ENCODE measurements at regions not wholly inside any gene's neighbourhood (a gene's known extent, or its start where the extent isn't known, plus 50 kb on each side); places are given as distances from the start of the nearest gene placed in this dataset.

DNA sequence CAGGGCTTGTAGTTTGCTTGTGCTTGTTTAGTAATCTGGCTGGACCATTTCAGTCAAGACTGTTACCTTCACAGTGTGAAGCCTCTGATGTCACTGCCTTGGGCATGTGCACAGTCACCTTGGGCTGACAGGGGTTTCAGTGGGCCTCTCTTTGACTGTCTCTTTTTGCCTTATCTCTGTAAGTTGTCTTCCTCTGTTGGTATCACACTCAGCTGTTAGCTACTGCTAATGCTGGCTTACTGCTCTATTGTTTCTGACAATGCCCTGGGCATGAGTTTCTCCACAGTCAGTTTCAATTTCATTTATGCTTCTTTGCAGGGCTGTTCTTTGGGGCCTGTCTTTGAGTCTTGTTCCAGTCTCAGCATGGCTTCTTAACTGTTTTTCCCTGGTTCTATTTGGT is 201.9 kb upstream of the SHH start:
- no peak overlapping the region for H3K27ac ChIP-seq (ENCODE audit: extremely low read length, insufficient read depth, low read length)
- no peak for FAIRE-seq
- H3K4me1 ChIP-seq (ENCODE audit: insufficient read depth, low read length) = no peaks in the 10 kb centered on the region
- no TSS peak for BruUV-seq (replicated peaks)
- H3K9me3 ChIP-seq (ENCODE audit: low read length) = no peaks in the 10 kb centered on the region; the same call in 1 of the 2 replicates
- no peak overlapping the region for H3K4me3 ChIP-seq (replicated peaks in 1 of 3; ENCODE audit: insufficient read depth in 1 of 3, low read depth in 2 of 3, low read length in 3 of 3)
- H3K36me3 ChIP-seq (replicated peaks in 1 of 2; ENCODE audit: control insufficient read depth in 1 of 2, insufficient read depth in 2 of 2, low read length in 2 of 2) = no peaks in the 10 kb centered on the region
- H2AFZ ChIP-seq (ENCODE audit: low read length) = no peak overlapping the region
- CTCF ChIA-PET (ENCODE audit: low intra/inter-chr PET ratio, low total read pairs) = no interaction called here
- DNase-seq (ENCODE audit: low spot score) = no peak
- no peaks in the 10 kb centered on the region for H3K79me2 ChIP-seq (ENCODE audit: insufficient read depth, low read length)
- no peaks in the 10 kb centered on the region for H4K20me1 ChIP-seq (ENCODE audit: insufficient read depth, low read length)
- H3K27me3 ChIP-seq (ENCODE audit: control insufficient read depth in 1 of 2, insufficient read depth in 2 of 2, low read length in 2 of 2) = peaks cover 2 to 37% of the 10 kb centered on the region in 2 experiments; a peak in 3 of 5 replicates
- intact Hi-C loops (cut with micrococcal nuclease; ENCODE audit: unreplicated experiment) = no loop called here
- POLR2A ChIA-PET = no interaction called here
- no peak for ATAC-seq
- H3K4me2 ChIP-seq (ENCODE audit: low read depth, low read length) = no peak overlapping the region
- in situ Hi-C loops (cut with HindIII; ENCODE audit: extremely low pct_ligation_motif_present, low pct_unique_long_range_greater_than_20kb) = no loop called here
- H3K9ac ChIP-seq (ENCODE audit: insufficient read depth, low read depth, low read length) = no peak overlapping the region
- TF ChIP-seq ZNF614 (CRISPR knock-in tag; IDR thresholded peaks at IDR 0.05; ENCODE audit: borderline replicate concordance) (no peak), AFF4 (CRISPR knock-in tag; IDR thresholded peaks at IDR 0.05) (no peak), SOX6 (IDR thresholded peaks at IDR 0.05) (no peak), SOX6 (CRISPR knock-in tag; IDR thresholded peaks at IDR 0.05) (no peak), ZFP82 (CRISPR knock-in tag; IDR thresholded peaks at IDR 0.05; ENCODE audit: borderline replicate concordance) (no peak), ZNF549 (CRISPR knock-in tag; IDR thresholded peaks at IDR 0.05) (no peak), ZNF264 (CRISPR knock-in tag; IDR thresholded peaks at IDR 0.05) (no peak), ZSCAN30 (CRISPR knock-in tag; IDR thresholded peaks at IDR 0.05) (no peak), MYPOP (CRISPR knock-in tag; IDR thresholded peaks at IDR 0.05) (no peak), FOXC1 (CRISPR knock-in tag; IDR thresholded peaks at IDR 0.05; ENCODE audit: borderline replicate concordance) (no peak)
- TF ChIP-seq, protein P1, sequence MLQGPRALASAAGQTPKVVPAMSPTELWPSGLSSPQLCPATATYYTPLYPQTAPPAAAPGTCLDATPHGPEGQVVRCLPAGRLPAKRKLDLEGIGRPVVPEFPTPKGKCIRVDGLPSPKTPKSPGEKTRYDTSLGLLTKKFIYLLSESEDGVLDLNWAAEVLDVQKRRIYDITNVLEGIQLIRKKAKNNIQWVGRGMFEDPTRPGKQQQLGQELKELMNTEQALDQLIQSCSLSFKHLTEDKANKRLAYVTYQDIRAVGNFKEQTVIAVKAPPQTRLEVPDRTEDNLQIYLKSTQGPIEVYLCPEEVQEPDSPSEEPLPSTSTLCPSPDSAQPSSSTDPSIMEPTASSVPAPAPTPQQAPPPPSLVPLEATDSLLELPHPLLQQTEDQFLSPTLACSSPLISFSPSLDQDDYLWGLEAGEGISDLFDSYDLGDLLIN (CRISPR knock-in tag; IDR thresholded peaks at IDR 0.05; ENCODE audit: borderline replicate concordance) = no peak
- TF ChIP-seq, protein P2, sequence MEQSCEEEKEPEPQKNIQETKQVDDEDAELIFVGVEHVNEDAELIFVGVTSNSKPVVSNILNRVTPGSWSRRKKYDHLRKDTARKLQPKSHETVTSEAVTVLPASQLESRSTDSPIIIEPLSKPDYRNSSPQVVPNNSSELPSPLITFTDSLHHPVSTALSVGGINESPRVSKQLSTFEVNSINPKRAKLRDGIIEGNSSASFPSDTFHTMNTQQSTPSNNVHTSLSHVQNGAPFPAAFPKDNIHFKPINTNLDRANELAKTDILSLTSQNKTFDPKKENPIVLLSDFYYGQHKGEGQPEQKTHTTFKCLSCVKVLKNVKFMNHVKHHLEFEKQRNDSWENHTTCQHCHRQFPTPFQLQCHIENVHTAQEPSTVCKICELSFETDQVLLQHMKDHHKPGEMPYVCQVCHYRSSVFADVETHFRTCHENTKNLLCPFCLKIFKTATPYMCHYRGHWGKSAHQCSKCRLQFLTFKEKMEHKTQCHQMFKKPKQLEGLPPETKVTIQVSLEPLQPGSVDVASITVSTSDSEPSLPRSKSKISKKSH (CRISPR knock-in tag; IDR thresholded peaks at IDR 0.05; ENCODE audit: borderline replicate concordance) = no peak

Data from HepG2 (cell line).